ENCODE measurements at regions not wholly inside any gene's neighbourhood (a gene's known extent, or its start where the extent isn't known, plus 50 kb on each side); places are given as distances from the start of the nearest gene placed in this dataset.

DNA sequence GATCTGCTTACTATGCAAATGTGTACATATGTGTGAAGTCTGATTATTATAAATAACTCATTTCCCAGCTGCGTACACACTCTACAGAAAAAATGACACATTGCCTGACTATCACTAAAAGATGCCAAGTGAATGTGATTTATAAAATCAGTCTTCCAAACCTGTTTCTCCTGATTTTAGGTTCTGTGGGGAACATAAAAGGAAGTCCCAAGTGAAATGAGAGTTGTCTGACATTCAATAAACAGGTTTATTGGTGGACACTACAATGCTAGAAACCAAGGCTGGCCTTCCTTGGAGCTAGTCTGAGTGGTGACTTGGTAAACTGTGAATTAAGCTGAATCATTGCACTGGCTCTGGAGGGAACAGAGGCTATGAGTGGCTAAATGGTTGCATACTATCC, 287.9 kb upstream of the ESRRG start:
- H3K4me1 ChIP-seq (replicated peaks): no peaks in the 10 kb centered on the region
- DNase-seq (ENCODE audit: low spot score): peak; percentile 29
- no peaks in the 10 kb centered on the region for H3K36me3 ChIP-seq
- no peaks in the 10 kb centered on the region for H3K9me3 ChIP-seq
- TF ChIP-seq, protein P1, sequence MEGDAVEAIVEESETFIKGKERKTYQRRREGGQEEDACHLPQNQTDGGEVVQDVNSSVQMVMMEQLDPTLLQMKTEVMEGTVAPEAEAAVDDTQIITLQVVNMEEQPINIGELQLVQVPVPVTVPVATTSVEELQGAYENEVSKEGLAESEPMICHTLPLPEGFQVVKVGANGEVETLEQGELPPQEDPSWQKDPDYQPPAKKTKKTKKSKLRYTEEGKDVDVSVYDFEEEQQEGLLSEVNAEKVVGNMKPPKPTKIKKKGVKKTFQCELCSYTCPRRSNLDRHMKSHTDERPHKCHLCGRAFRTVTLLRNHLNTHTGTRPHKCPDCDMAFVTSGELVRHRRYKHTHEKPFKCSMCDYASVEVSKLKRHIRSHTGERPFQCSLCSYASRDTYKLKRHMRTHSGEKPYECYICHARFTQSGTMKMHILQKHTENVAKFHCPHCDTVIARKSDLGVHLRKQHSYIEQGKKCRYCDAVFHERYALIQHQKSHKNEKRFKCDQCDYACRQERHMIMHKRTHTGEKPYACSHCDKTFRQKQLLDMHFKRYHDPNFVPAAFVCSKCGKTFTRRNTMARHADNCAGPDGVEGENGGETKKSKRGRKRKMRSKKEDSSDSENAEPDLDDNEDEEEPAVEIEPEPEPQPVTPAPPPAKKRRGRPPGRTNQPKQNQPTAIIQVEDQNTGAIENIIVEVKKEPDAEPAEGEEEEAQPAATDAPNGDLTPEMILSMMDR (IDR thresholded peaks at IDR 0.05): no peak
- TF ChIP-seq POLR2AphosphoS5 (IDR thresholded peaks at IDR 0.05) (peak; percentile 67), POLR2A (IDR thresholded peaks at IDR 0.05) (no peak)
- WGBS: 61% methylated on average over 1 of the region's 1 CpG
- intact Hi-C loops (cut with DNase I): no loop called here
- no peaks in the 10 kb centered on the region for H3K27me3 ChIP-seq (replicated peaks; ENCODE audit: insufficient read depth)
- H3K27ac ChIP-seq: no peak overlapping the region
- H3K4me3 ChIP-seq: no peak overlapping the region

DNA sequence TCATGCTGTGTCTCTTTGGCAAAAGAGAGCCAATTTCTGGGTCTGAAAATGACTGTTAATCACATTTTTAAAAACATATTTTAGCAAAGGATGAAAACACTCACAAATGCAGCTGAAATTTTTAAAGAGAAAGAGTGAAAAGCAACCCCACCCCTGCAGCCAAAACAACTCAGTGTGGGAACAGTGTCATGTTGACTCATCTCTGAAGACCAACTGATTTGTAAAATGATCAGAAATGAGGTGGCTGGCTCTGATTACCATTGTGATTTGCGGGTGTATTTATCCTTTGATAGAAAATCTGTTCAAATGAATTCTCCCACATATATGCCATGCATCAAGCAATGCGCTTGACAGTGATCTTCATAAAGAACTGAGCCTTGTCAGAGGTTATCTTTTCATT, 287.0 kb upstream of the ESRRG start:
- Histone ChIP-seq H3K4me3 (no peak overlapping the region), H3K36me3 (no peaks in the 10 kb centered on the region), H3K27me3 (replicated peaks; ENCODE audit: insufficient read depth) (no peaks in the 10 kb centered on the region), H3K9me3 (no peaks in the 10 kb centered on the region), H3K4me1 (replicated peaks) (no peaks in the 10 kb centered on the region), H3K27ac (no peak overlapping the region)
- WGBS: 93% methylated on average over 2 of the region's 2 CpGs
- TF ChIP-seq POLR2AphosphoS5 (IDR thresholded peaks at IDR 0.05) (no peak), POLR2A (IDR thresholded peaks at IDR 0.05) (no peak)
- TF ChIP-seq, protein P1 (IDR thresholded peaks at IDR 0.05): no peak
- intact Hi-C loops (cut with DNase I): no loop called here
- DNase-seq (ENCODE audit: low spot score): no peak

DNA sequence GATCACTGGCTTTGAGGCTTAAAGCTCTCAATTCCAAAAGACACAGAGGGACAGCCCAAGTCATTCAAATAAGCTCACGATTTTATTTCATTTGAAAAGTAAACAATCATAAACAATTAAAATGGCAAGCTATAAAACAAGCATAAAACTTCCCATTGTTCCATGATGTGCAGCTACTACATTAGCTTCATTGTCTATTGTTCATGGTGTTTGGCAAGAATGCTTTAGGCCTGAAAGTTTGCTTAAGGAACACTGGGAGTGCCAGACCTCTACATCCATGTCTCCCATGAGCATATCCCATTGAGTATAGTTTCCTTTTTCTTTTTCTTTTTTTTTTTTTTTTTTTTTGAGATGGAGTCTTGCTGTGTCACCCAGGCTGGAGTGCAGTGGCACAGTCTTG, 286.1 kb upstream of the ESRRG start:
- intact Hi-C loops (cut with DNase I): no loop called here
- no peaks in the 10 kb centered on the region for H3K9me3 ChIP-seq
- WGBS: 48% methylated on average over 1 of the region's 1 CpG
- H3K36me3 ChIP-seq: no peaks in the 10 kb centered on the region
- no peak overlapping the region for H3K27ac ChIP-seq
- no peak overlapping the region for H3K4me3 ChIP-seq
- peak; percentile 8 for DNase-seq (ENCODE audit: low spot score)
- H3K4me1 ChIP-seq (replicated peaks): no peaks in the 10 kb centered on the region
- H3K27me3 ChIP-seq (replicated peaks; ENCODE audit: insufficient read depth): no peaks in the 10 kb centered on the region
- TF ChIP-seq POLR2AphosphoS5 (IDR thresholded peaks at IDR 0.05): peak; percentile 48
- TF ChIP-seq, protein P1 (IDR thresholded peaks at IDR 0.05): no peak
- TF ChIP-seq POLR2A (IDR thresholded peaks at IDR 0.05): no peak

DNA sequence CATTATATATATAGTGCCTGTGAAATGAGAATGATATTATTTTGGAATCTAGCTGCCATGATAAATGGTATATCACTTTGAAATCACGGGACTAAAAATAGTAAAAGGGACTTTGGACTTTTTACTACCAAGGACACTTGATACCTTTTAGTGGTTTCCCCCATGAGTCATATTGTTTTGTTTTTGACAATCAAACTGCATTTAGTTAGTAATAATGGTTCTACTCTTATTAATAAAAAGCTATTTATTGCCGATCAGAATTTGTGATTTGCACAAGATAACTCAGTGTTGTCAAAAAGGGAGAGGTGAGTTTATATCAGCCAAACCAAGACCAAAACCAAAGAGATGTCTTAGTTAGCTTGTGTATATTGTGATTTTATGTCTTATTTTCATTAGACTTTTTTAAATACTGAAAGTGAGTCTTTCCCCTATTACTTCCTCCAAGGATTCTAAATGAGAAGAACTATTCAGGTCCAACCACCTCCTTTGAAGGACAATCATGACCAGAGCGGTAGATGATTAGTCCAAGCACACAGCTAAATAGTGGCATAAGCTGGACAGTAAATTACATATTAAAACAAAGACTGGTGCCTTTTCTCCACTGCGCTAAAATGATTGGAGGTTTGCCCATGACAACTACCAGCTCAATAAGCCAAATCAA, 281.7 kb upstream of the ESRRG start:
- H3K27ac ChIP-seq: no peak overlapping the region
- DNase-seq (ENCODE audit: low spot score): no peak
- WGBS: 71% methylated on average over 4 of the region's 4 CpGs
- intact Hi-C loops (cut with DNase I): no loop called here
- H3K9me3 ChIP-seq: no peaks in the 10 kb centered on the region
- H3K27me3 ChIP-seq (replicated peaks; ENCODE audit: insufficient read depth): no peaks in the 10 kb centered on the region
- no peaks in the 10 kb centered on the region for H3K36me3 ChIP-seq
- no peak for TF ChIP-seq POLR2AphosphoS5 (IDR thresholded peaks at IDR 0.05)
- TF ChIP-seq, protein P1 (IDR thresholded peaks at IDR 0.05): no peak
- TF ChIP-seq POLR2A (IDR thresholded peaks at IDR 0.05): no peak
- H3K4me3 ChIP-seq: no peak overlapping the region
- no peaks in the 10 kb centered on the region for H3K4me1 ChIP-seq (replicated peaks)

DNA sequence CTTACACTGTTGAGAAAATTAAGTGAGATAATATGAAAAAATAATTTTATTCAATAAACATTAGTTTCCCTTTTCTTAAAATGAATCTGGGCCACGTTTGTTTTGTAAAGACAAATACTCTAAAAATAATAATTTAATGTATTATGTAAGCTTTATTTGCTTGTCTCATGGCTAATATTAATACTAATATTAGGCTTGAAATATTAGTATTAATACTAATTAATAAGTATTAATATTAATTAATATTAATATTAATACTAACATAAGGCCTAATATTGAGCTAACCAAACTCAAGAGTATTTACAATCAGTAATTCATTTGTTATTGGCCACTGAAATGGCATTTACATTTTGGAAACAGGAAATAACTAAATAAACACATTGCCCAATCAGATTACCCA, 280.1 kb upstream of the ESRRG start:
- TF ChIP-seq, protein P1 (IDR thresholded peaks at IDR 0.05): no peak
- TF ChIP-seq POLR2A (IDR thresholded peaks at IDR 0.05) (no peak), POLR2AphosphoS5 (IDR thresholded peaks at IDR 0.05) (no peak)
- DNase-seq (ENCODE audit: low spot score): no peak
- intact Hi-C loops (cut with DNase I): no loop called here
- Histone ChIP-seq H3K27me3 (replicated peaks; ENCODE audit: insufficient read depth) (no peaks in the 10 kb centered on the region), H3K9me3 (no peaks in the 10 kb centered on the region), H3K4me3 (no peak overlapping the region), H3K27ac (no peak overlapping the region), H3K36me3 (no peaks in the 10 kb centered on the region), H3K4me1 (replicated peaks) (no peaks in the 10 kb centered on the region)
- 82% methylated on average over 1 of the region's 1 CpG for WGBS

All from prostate gland (tissue), 2 donors.